HL-60 (cell line): ENCODE measurements at regions not wholly inside any gene's neighbourhood (a gene's known extent, or its start where the extent isn't known, plus 50 kb on each side); places are given as distances from the start of the nearest gene placed in this dataset.

Experiments
- DNase-seq, 2 experiments: peaks; one replicate each; pipeline ENCODE4 v3.0.0-alpha.2; 2010 to 2020; ENCODE audit warnings: low read depth in 1 of 2, low spot score in 1 of 2
- H3K27ac ChIP-seq: fragments of 250-450 bp; sonication (Bioruptor Pico); replicated peaks from 2 replicates; pipeline ENCODE4 v1.5.1; 2020; ENCODE audit warnings: mild to moderate bottlenecking, moderate library complexity
- H3K27me3 ChIP-seq: fragments of 250-450 bp; sonication (Bioruptor Pico); 2 replicates; pipeline ENCODE4 v1.5.1; 2021; ENCODE audit warnings: mild to moderate bottlenecking, moderate library complexity; ENCODE audit not compliant: insufficient read depth, poor library complexity, severe bottlenecking
- H3K4me3 ChIP-seq: replicated peaks from 2 replicates; pipeline ENCODE4 v1.5.1; 2011; ENCODE audit warnings: mild to moderate bottlenecking, control low read depth, low read length; ENCODE audit not compliant: insufficient read depth
- CTCF ChIP-seq: IDR thresholded peaks from one replicate; pipeline ENCODE4 v1.5.1; 2011; ENCODE audit warnings: low read length, control low read depth, inconsistent platforms; ENCODE audit not compliant: insufficient read depth
- GABPA ChIP-seq: IDR thresholded peaks from 2 replicates; pipeline ENCODE4 v1.6.1; 2012; ENCODE audit warnings: low read depth
- POLR2AphosphoS5 ChIP-seq: IDR thresholded peaks from 2 replicates; pipeline ENCODE4 v1.6.1; 2012; ENCODE audit warnings: low read depth
- REST ChIP-seq: IDR thresholded peaks from 2 replicates; pipeline ENCODE4 v1.6.1; 2012; ENCODE audit warnings: low read depth; ENCODE audit not compliant: insufficient replicate concordance
- SPI1 ChIP-seq: IDR thresholded peaks from 2 replicates; pipeline ENCODE4 v1.6.1; 2012; ENCODE audit warnings: low read depth, mild to moderate bottlenecking, borderline replicate concordance

- Histone ChIP-seq H3K27me3 (no peaks in the 10 kb centered on the region), H3K27ac (peak overlapping the region; percentile 89), H3K4me3 (no peak overlapping the region)
- DNase-seq, result no peak
- TF ChIP-seq CTCF, result no peak
- no peak for TF ChIP-seq POLR2AphosphoS5
These were observed 526.6 kb downstream of the C4orf33 start for GRCh38 chr4:129622566-129622965.

- peak; percentile 87 to 91 for DNase-seq
- Histone ChIP-seq H3K27ac (peak overlapping the region; percentile 89), H3K27me3 (no peaks in the 10 kb centered on the region), H3K4me3 (no peak overlapping the region)
- TF ChIP-seq SPI1 (no peak; the same call in 1 of the 2 replicates), CTCF (no peak), REST (peak; percentile 26), POLR2AphosphoS5 (peak; percentile 93), GABPA (no peak)
These were observed 527.4 kb downstream of the C4orf33 start for GRCh38 chr4:129623233-129623875.

- no peak overlapping the region for H3K4me3 ChIP-seq
These were observed 545.2 kb downstream of the C4orf33 start for GRCh38 chr4:129641179-129641578.

More at GRCh38 chr4:129641179-129641578, 545.2 kb downstream of the C4orf33 start:
- peak in 1 of 2 experiments; percentile 73 for DNase-seq
- Histone ChIP-seq H3K27ac (no peak overlapping the region), H3K27me3 (no peaks in the 10 kb centered on the region)
- no peak for TF ChIP-seq REST
- peak; percentile 53 for TF ChIP-seq CTCF
- TF ChIP-seq SPI1, result peak; percentile 28; the same call in 1 of the 2 replicates
